ENCODE measurements at regions not wholly inside any gene's neighbourhood (a gene's known extent, or its start where the extent isn't known, plus 50 kb on each side); places are given as distances from the start of the nearest gene placed in this dataset.

DNA sequence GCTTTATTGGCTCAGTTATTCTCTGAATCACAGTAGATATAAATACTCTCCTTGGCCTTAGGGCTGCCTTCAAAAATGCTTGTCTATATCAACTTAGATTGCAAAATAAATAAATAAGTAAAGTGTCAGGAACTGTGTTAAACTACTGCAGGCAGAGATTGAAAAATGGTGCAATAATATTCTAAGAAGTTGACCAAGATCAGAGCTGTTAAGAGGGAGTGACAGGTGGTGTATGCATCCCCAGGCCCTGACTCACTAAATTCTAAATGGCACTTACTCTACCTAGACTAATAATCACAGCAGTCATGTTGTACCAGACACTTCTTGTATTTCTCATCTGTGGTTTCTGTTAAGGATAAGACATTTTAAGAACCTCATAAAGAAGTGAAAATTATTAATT lies 235.1 kb upstream of the SPOCK3 start:
- TF ChIP-seq CTCF (conservative IDR thresholded peaks at IDR 0.05; ENCODE audit: low read length): no peak
- no peak overlapping the region for H3K4me3 ChIP-seq (ENCODE audit: low read length)
- no peak for DNase-seq (ENCODE audit: low read depth)

DNA sequence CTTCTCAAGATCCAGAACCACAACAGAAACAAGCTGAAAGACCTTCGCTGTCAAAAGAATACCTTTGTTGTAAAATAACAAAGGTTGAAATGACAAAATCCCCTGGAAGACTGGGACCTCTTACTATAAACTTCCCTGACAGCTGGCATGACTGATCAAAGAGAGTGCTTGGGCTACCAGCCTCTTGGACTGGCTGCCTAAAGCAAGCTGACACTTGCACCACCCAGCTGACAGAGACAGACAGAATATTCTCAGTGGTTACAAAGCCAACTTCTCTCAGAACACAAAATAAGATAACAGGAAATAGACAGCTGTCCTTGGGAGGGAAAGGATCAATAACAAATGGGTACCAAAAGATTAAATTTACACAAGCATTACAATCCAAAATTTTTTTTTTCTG lies 241.7 kb upstream of the SPOCK3 start:
- H3K4me3 ChIP-seq (ENCODE audit: low read length): no peak overlapping the region
- TF ChIP-seq CTCF (conservative IDR thresholded peaks at IDR 0.05; ENCODE audit: low read length): no peak
- DNase-seq (ENCODE audit: low read depth): no peak

DNA sequence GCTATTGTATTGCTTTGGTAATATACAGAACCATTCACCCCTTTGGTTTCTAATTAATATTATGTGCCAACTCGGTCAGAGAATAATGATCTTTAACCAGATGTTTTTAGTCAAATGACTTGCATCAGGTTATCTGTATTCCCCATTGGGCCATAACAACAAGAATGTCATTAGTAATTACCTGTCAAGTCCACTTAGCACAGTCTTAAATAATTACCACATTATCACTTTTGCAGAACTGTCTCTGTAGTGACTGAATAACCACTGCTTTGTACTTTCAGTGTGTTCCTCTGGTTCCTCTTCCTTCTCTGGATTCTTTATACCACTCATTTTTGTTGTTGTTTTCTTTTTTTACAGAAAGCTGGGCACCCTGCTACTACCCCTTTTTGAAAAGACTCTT lies 257.7 kb upstream of the SPOCK3 start:
- no peak for DNase-seq (ENCODE audit: low read depth)
- TF ChIP-seq CTCF (conservative IDR thresholded peaks at IDR 0.05; ENCODE audit: low read length): no peak
- H3K4me3 ChIP-seq (ENCODE audit: low read length): no peak overlapping the region

- TF ChIP-seq CTCF (conservative IDR thresholded peaks at IDR 0.05; ENCODE audit: low read length): no peak
- DNase-seq (ENCODE audit: low read depth): no peak
- H3K4me3 ChIP-seq (ENCODE audit: low read length): no peak overlapping the region
Observed at GRCh38 chr4:167509551-167509950, 275.3 kb upstream of the SPOCK3 start.

DNA sequence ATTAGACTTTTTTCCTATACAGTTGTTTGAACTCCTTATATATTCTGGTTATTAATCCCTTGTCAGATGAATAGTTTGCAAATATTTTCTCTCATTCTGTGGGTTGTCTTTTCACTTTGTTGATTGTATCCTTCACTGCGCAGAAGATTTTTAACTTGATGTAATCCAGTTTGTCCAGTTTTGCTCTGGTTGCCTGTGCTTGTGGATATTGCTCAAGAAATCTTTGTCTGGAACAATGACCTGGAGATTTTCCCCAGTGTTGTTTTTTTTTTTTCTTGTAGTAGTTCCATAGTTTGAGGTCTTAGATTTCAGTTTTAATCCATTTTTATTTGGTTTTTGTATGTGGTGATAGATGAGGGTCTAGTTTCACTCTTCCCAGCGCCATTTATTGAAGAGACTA lies 289.8 kb upstream of the SPOCK3 start:
- H3K4me3 ChIP-seq (ENCODE audit: low read length): no peak overlapping the region
- no peak for TF ChIP-seq CTCF (conservative IDR thresholded peaks at IDR 0.05; ENCODE audit: low read length)
- DNase-seq (ENCODE audit: low read depth): no peak

DNA sequence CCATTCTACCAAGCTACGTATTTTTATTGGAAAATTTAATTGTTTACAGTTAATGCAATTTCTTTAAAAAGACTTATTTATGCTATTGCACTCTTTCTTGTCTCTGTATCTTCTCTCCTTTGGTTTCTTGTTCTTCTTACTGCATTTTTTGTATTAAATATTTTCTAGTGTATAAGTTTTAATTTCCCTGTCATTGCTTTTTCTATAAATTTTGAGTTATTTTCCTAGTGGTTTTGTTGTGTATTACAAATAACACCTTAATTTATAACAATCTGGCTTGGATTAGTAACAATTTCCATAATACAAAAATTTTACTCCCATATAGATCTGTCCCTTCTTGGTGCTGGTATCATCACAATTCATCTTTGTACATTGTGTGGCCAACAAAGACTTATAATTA lies 303.5 kb upstream of the SPOCK3 start:
- H3K4me3 ChIP-seq (ENCODE audit: low read length): no peak overlapping the region
- no peak for TF ChIP-seq CTCF (conservative IDR thresholded peaks at IDR 0.05; ENCODE audit: low read length)
- DNase-seq (ENCODE audit: low read depth): no peak

GRCh38 chr4:167541286-167541685 lies 307.0 kb upstream of the SPOCK3 start:
- no peak overlapping the region for H3K4me3 ChIP-seq (ENCODE audit: low read length)
- DNase-seq (ENCODE audit: low read depth): no peak
- TF ChIP-seq CTCF (conservative IDR thresholded peaks at IDR 0.05; ENCODE audit: low read length): no peak
